ENCODE measurements at regions not wholly inside any gene's neighbourhood (a gene's known extent, or its start where the extent isn't known, plus 50 kb on each side); places are given as distances from the start of the nearest gene placed in this dataset.

DNA sequence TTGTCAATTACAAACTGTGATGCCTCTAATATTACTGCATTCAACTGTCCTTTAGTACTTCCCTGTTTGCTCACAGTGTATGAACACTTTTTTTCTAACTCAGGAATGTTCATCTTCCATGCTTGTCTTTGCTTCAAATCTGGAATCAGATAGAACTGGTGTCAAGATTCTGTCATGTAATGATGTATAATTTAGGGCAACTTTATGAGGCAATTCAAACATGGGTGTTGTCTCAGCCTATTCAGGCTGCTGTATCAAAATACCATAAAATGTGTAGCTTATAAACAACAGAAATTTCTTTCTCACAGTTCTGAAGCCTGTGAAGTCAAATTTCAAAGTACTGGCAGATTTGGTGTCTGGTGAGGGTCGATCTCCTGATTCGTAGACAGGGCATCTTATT is 1012.9 kb downstream of the RAB28 start:
- TF ChIP-seq, protein P1, sequence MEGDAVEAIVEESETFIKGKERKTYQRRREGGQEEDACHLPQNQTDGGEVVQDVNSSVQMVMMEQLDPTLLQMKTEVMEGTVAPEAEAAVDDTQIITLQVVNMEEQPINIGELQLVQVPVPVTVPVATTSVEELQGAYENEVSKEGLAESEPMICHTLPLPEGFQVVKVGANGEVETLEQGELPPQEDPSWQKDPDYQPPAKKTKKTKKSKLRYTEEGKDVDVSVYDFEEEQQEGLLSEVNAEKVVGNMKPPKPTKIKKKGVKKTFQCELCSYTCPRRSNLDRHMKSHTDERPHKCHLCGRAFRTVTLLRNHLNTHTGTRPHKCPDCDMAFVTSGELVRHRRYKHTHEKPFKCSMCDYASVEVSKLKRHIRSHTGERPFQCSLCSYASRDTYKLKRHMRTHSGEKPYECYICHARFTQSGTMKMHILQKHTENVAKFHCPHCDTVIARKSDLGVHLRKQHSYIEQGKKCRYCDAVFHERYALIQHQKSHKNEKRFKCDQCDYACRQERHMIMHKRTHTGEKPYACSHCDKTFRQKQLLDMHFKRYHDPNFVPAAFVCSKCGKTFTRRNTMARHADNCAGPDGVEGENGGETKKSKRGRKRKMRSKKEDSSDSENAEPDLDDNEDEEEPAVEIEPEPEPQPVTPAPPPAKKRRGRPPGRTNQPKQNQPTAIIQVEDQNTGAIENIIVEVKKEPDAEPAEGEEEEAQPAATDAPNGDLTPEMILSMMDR (IDR thresholded peaks at IDR 0.05) = no peak
- no peak for TF ChIP-seq POLR2AphosphoS5 (IDR thresholded peaks at IDR 0.05)
